B cell (primary cell): ENCODE measurements at regions not wholly inside any gene's neighbourhood (a gene's known extent, or its start where the extent isn't known, plus 50 kb on each side); places are given as distances from the start of the nearest gene placed in this dataset.

Experiments used
- ATAC-seq: fragments of 200-7000 bp; cut with Tn5 transposase; one replicate; pipeline ENCODE4 v1.10.0; 2021; ENCODE audit warnings: low read depth, mild to moderate bottlenecking, moderate number of reproducible peaks, moderate library complexity
- CTCF ChIA-PET: fragments of 350-600 bp; sonication (Branson Sonifier 250); formaldehyde crosslinking; loops from one replicate; lab custom pipeline; 2021; ENCODE audit warnings: antibody characterized with exemption, inconsistent platforms; lab: Charles Lee
- POLR2A ChIA-PET: fragments of 350-600 bp; sonication (Branson Sonifier 250); formaldehyde crosslinking; loops from one replicate; lab custom pipeline; 2021; ENCODE audit warnings: antibody characterized with exemption; lab: Charles Lee
- DNase-seq: peaks from one replicate; pipeline ENCODE4 v3.0.0; 2013
- H2AFZ ChIP-seq: 2 replicates; pipeline ENCODE4 v1.6.1; 2012; ENCODE audit warnings: mild to moderate bottlenecking, low read depth, low read length; ENCODE audit not compliant: insufficient read depth, poor library complexity, severe bottlenecking
- H3K27ac ChIP-seq, 2 donors: 1 replicate in 1 of 2; 2 replicates in 1 of 2; pipeline ENCODE4 v1.5.1; 2012 to 2013; ENCODE audit warnings: low read length in 2 of 2, mild to moderate bottlenecking in 2 of 2, moderate library complexity in 1 of 2
- H3K27me3 ChIP-seq, 4 experiments: fragments of 200-600 bp in 1 of 4; sonication (generic) in 1 of 4; replicated peaks in 1 of 4; 1 replicate in 2 of 4; 2 replicates in 2 of 4; pipeline versions ENCODE4 v1.6.1 to v1.7.0; 2013 to 2016; ENCODE audit warnings: low read length in 3 of 4, mild to moderate bottlenecking in 2 of 4, mixed read lengths in 1 of 4, moderate library complexity in 1 of 4; ENCODE audit not compliant: insufficient read depth in 4 of 4, control insufficient read depth in 3 of 4; ENCODE audit errors: control extremely low read depth in 1 of 4
- H3K36me3 ChIP-seq, 2 experiments: replicated peaks in 1 of 2; 1 replicate in 1 of 2; 2 replicates in 1 of 2; pipeline versions ENCODE4 v1.6.1 to v1.7.1; 2013; ENCODE audit warnings: low read length in 1 of 2; ENCODE audit not compliant: insufficient read depth in 2 of 2, control insufficient read depth in 1 of 2; ENCODE audit errors: control extremely low read depth in 1 of 2, extremely low read depth in 1 of 2
- H3K4me1 ChIP-seq, 2 donors: fragments of 200-600 bp in 1 of 2; sonication (generic) in 1 of 2; 1 replicate in 1 of 2; 2 replicates in 1 of 2; pipeline versions ENCODE4 v1.5.1 to v1.6.1; 2013 to 2017; ENCODE audit warnings: low read length in 2 of 2; ENCODE audit not compliant: control insufficient read depth in 2 of 2, insufficient read depth in 2 of 2
- H3K4me2 ChIP-seq: replicated peaks from 2 replicates; pipeline ENCODE3; 2012; ENCODE audit warnings: mild to moderate bottlenecking, low read depth, low read length; ENCODE audit not compliant: poor library complexity, severe bottlenecking
- H3K4me3 ChIP-seq, 5 experiments: fragments of 200-600 bp in 1 of 5; sonication (generic) in 1 of 5; 1 replicate in 3 of 5; 2 replicates in 2 of 5; pipeline versions ENCODE4 v1.5.1 to v1.7.0; 2011 to 2016; ENCODE audit warnings: low read length in 4 of 5, mild to moderate bottlenecking in 4 of 5, low read depth in 2 of 5, control low read depth in 1 of 5, moderate library complexity in 1 of 5; ENCODE audit not compliant: insufficient read depth in 1 of 5; ENCODE audit errors: control extremely low read depth in 1 of 5, extremely low read depth in 1 of 5
- H3K79me2 ChIP-seq: fragments of 200-600 bp; sonication (generic); one replicate; pipeline ENCODE4 v1.6.0; 2016; ENCODE audit warnings: low read length; ENCODE audit not compliant: control insufficient read depth, insufficient read depth
- H3K9ac ChIP-seq: fragments of 200-600 bp; sonication (generic); 2 replicates; pipeline ENCODE4 v1.6.1; 2017; ENCODE audit warnings: mild to moderate bottlenecking, low read length, moderate library complexity
- H3K9me3 ChIP-seq, 3 donors: one replicate each; pipeline versions ENCODE4 v1.6.1 to v1.7.1; 2013; ENCODE audit warnings: low read length in 2 of 3; ENCODE audit not compliant: control insufficient read depth in 2 of 3, insufficient read depth in 1 of 3; ENCODE audit errors: control extremely low read depth in 1 of 3
- H4K20me1 ChIP-seq: 2 replicates; pipeline ENCODE4 v1.6.0; 2012; ENCODE audit warnings: mild to moderate bottlenecking, low read length; ENCODE audit not compliant: insufficient read depth, control insufficient read depth, poor library complexity, severe bottlenecking
- H3K27ac Mint-ChIP-seq: one replicate; pipeline ENCODE4 v1.8.0; 2021; ENCODE audit warnings: mixed read lengths
- H3K27me3 Mint-ChIP-seq: one replicate; pipeline ENCODE4 v1.8.0; 2021; ENCODE audit warnings: mixed read lengths
- H3K4me1 Mint-ChIP-seq: one replicate; pipeline ENCODE4 v1.8.0; 2021; ENCODE audit warnings: mixed read lengths
- H3K4me3 Mint-ChIP-seq: one replicate; pipeline ENCODE4 v1.8.0; 2021; ENCODE audit warnings: mixed read lengths
- H3K9me3 Mint-ChIP-seq: one replicate; pipeline ENCODE4 v1.8.0; 2022; ENCODE audit warnings: mixed read lengths; ENCODE audit not compliant: insufficient read depth
- CTCF ChIP-seq: fragments of 200-600 bp; IDR thresholded peaks from one replicate; pipeline ENCODE4 v1.8.0; 2022; ENCODE audit warnings: antibody characterized with exemption, mild to moderate bottlenecking
- EZH2 ChIP-seq: IDR thresholded peaks from 2 replicates; pipeline ENCODE4 v1.6.1; 2012; ENCODE audit warnings: borderline replicate concordance, low read depth, mild to moderate bottlenecking, moderate library complexity, low read length; ENCODE audit not compliant: insufficient read depth, poor library complexity, severe bottlenecking
- WGBS: methylation state at CpG from one replicate; pipeline ENCODE4 v1.1.5; 2013; ENCODE audit warnings: missing lambda C conversion rate; ENCODE audit not compliant: insufficient coverage; 5-methylcytosine and 5-hydroxymethylcytosine counted together
- intact Hi-C: fragments of 100-400 bp; cut with micrococcal nuclease; formaldehyde crosslinking; loops from one replicate; pipeline ENCODE4 v1.10.0; 2022

GRCh38 chr6:95790787-95791186, 213.5 kb downstream of the MANEA start:
- Histone ChIP-seq H3K27ac (no peak overlapping the region), H3K36me3 (no peaks in the 10 kb centered on the region), H3K9ac (no peak overlapping the region), H3K4me3 (no peak overlapping the region), H3K79me2 (no peaks in the 10 kb centered on the region), H3K4me2 (no peak overlapping the region), H3K27me3 (no peaks in the 10 kb centered on the region), H3K9me3 (no peaks in the 10 kb centered on the region), H4K20me1 (no peaks in the 10 kb centered on the region), H3K4me1 (no peaks in the 10 kb centered on the region), H2AFZ (no peak overlapping the region)
- ChIA-PET CTCF (no interaction called here), POLR2A (no interaction called here)
- no peak overlapping the region for H3K4me3 Mint-ChIP-seq
- no peak for DNase-seq
- H3K27ac Mint-ChIP-seq = no peak overlapping the region
- H3K9me3 Mint-ChIP-seq = peaks cover 2% of the 10 kb centered on the region
- WGBS = 58% methylated on average over 5 of the region's 7 CpGs
- H3K27me3 Mint-ChIP-seq = no peaks in the 10 kb centered on the region
- TF ChIP-seq EZH2 (no peak), CTCF (no peak)
- no peaks in the 10 kb centered on the region for H3K4me1 Mint-ChIP-seq
- intact Hi-C loops = no loop called here
- ATAC-seq = no peak

- DNase-seq (no peak), ATAC-seq (no peak)
- Histone ChIP-seq H3K4me1 (no peaks in the 10 kb centered on the region), H4K20me1 (no peaks in the 10 kb centered on the region), H2AFZ (no peak overlapping the region), H3K9ac (no peak overlapping the region), H3K27ac (no peak overlapping the region), H3K4me3 (no peak overlapping the region), H3K27me3 (no peaks in the 10 kb centered on the region), H3K36me3 (no peaks in the 10 kb centered on the region), H3K79me2 (no peaks in the 10 kb centered on the region), H3K4me2 (no peak overlapping the region), H3K9me3 (no peaks in the 10 kb centered on the region)
- ChIA-PET POLR2A (no interaction called here), CTCF (no interaction called here)
- Mint-ChIP-seq H3K27me3 (no peaks in the 10 kb centered on the region), H3K4me3 (no peak overlapping the region), H3K27ac (no peak overlapping the region), H3K9me3 (peaks cover 2% of the 10 kb centered on the region), H3K4me1 (no peaks in the 10 kb centered on the region)
- TF ChIP-seq CTCF (no peak), EZH2 (no peak)
- intact Hi-C loops = no loop called here
Observed at GRCh38 chr6:95794749-95795148, 217.4 kb downstream of the MANEA start.
